ENCODE measurements at regions not wholly inside any gene's neighbourhood (a gene's known extent, or its start where the extent isn't known, plus 50 kb on each side); places are given as distances from the start of the nearest gene placed in this dataset.

- H3K4me3 ChIP-seq, result no peak overlapping the region
- no peak overlapping the region for H3K27ac ChIP-seq
- H3K9ac ChIP-seq (ENCODE audit: insufficient read length), result no peak overlapping the region
- H3K36me3 ChIP-seq (ENCODE audit: insufficient read depth, low read length), result no peaks in the 10 kb centered on the region
- no peaks in the 10 kb centered on the region for H3K9me3 ChIP-seq (ENCODE audit: low read depth, low read length)
- no peak for TF ChIP-seq POLR2AphosphoS5 (IDR thresholded peaks at IDR 0.05; ENCODE audit: borderline replicate concordance, low read depth, low read length)
- TF ChIP-seq FOXP2 (optimal IDR thresholded peaks at IDR 0.05; ENCODE audit: control extremely low read depth, extremely low read length, insufficient read depth), result no peak
- TF ChIP-seq EZH2 (IDR thresholded peaks at IDR 0.05), result no peak
- no peak for DNase-seq (ENCODE audit: low read depth, low spot score)
Observed at GRCh38 chr5:73233461-73234203, 60.6 kb downstream of the TMEM174 start.

DNA sequence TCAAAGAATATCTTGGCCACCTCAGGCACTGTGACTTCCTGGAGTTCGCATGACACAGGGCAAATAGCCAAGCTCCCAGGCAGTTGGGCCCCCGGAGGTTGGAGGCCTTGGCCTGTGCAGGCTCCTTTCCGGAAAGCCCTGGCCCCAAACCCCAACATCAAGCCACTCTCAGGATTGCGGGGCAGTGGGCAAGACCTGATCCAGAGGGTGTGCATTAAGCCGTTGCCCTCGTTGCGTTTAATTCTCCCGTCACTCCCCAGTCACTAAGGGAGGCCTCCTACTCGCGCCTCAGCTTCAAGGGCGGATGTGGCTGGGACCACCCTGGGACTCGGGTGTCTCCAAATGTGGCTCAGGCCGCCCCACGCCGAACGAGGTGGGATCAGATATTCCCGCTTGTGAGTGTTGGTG, 60.1 kb downstream of the TMEM174 start:
- Histone ChIP-seq H3K9ac (ENCODE audit: insufficient read length) (no peak overlapping the region), H3K4me3 (no peak overlapping the region), H3K36me3 (ENCODE audit: insufficient read depth, low read length) (no peaks in the 10 kb centered on the region), H3K9me3 (ENCODE audit: low read depth, low read length) (no peaks in the 10 kb centered on the region), H3K27ac (no peak overlapping the region)
- DNase-seq (ENCODE audit: low read depth, low spot score), result no peak
- TF ChIP-seq EZH2 (IDR thresholded peaks at IDR 0.05), result no peak
- TF ChIP-seq FOXP2 (optimal IDR thresholded peaks at IDR 0.05; ENCODE audit: control extremely low read depth, extremely low read length, insufficient read depth), result no peak
- TF ChIP-seq POLR2AphosphoS5 (IDR thresholded peaks at IDR 0.05; ENCODE audit: borderline replicate concordance, low read depth, low read length), result no peak

DNA sequence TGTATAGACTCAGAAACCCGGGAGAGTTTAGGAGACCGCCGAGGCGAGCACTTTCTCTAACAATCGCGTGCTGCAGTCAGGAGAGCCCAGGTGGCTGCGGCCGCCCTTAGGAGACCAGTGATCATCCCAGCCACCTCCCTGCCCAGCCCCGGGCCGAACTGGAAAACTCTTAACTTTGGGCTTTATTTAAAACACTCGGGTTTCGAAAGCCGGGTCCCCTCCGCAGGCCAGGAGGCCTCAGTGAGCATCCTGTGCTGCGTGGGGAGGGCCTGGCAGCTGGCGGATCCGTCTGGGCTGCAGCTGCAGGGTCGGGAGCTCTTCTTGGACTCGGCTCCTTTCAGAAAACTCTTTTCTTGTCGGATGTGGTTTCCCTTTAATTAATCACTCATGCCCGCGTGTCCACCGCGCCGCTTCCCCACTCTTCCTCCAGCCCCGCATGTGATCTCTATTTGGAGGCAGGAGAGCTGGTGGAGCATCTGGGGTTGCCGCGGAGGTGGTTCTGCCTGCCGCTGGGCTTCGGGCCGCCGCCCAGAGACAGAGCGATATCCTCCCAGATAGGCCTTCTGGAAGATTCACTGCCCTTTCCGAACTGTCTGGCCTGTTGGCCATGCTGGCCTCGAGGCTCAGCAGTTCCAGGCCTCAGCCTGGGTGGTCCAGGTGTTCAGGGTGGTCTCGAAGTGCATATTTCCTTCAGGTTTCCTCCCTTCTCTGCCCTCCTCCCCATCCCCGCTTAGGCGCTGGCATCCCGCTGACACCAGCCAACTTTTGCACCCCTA, 59.5 kb downstream of the TMEM174 start:
- Histone ChIP-seq H3K9me3 (ENCODE audit: low read depth, low read length) (no peaks in the 10 kb centered on the region), H3K36me3 (ENCODE audit: insufficient read depth, low read length) (no peaks in the 10 kb centered on the region), H3K27ac (no peak overlapping the region), H3K9ac (ENCODE audit: insufficient read length) (no peak overlapping the region), H3K4me3 (no peak overlapping the region)
- no peak for TF ChIP-seq POLR2AphosphoS5 (IDR thresholded peaks at IDR 0.05; ENCODE audit: borderline replicate concordance, low read depth, low read length)
- TF ChIP-seq EZH2 (IDR thresholded peaks at IDR 0.05), result no peak
- no peak for TF ChIP-seq FOXP2 (optimal IDR thresholded peaks at IDR 0.05; ENCODE audit: control extremely low read depth, extremely low read length, insufficient read depth)
- DNase-seq (ENCODE audit: low read depth, low spot score), result no peak

DNA sequence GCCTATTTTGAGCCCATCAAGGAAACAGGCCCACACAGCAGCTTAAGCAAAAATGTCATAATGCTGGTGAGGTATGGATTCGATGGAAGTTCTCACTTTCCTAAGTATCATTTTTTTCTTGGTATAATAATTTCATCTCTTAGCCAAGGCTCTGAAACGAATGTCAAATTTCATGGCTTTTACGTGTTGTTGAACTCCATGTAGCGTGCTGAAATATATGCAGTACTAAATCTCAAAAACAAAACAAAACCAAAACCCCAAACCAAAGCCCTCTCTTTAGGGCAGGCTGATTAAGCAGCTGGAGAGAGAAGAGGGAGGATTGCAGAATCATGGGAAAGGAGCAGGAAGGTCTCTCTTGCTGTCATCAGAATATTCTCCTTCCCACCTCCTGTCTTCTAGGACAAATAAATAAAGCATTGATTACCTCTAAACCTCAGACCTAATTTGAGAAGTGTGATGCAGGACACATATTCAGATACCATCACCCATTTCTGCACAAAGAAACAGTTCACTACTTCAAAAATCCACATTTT, 58.3 kb downstream of the TMEM174 start:
- Histone ChIP-seq H3K4me3 (no peak overlapping the region), H3K36me3 (ENCODE audit: insufficient read depth, low read length) (no peaks in the 10 kb centered on the region), H3K27ac (no peak overlapping the region), H3K9me3 (ENCODE audit: low read depth, low read length) (no peaks in the 10 kb centered on the region), H3K9ac (ENCODE audit: insufficient read length) (no peak overlapping the region)
- TF ChIP-seq EZH2 (IDR thresholded peaks at IDR 0.05) (no peak), FOXP2 (optimal IDR thresholded peaks at IDR 0.05; ENCODE audit: control extremely low read depth, extremely low read length, insufficient read depth) (no peak)
- no peak for DNase-seq (ENCODE audit: low read depth, low spot score)

- no peak overlapping the region for H3K4me3 ChIP-seq
- no peak overlapping the region for H3K27ac ChIP-seq
- H3K36me3 ChIP-seq (ENCODE audit: insufficient read depth, low read length), result no peaks in the 10 kb centered on the region
- H3K9me3 ChIP-seq (ENCODE audit: low read depth, low read length), result no peaks in the 10 kb centered on the region
- H3K9ac ChIP-seq (ENCODE audit: insufficient read length), result no peak overlapping the region
- no peak for TF ChIP-seq POLR2AphosphoS5 (IDR thresholded peaks at IDR 0.05; ENCODE audit: borderline replicate concordance, low read depth, low read length)
- no peak for TF ChIP-seq EZH2 (IDR thresholded peaks at IDR 0.05)
- TF ChIP-seq FOXP2 (optimal IDR thresholded peaks at IDR 0.05; ENCODE audit: control extremely low read depth, extremely low read length, insufficient read depth), result no peak
- DNase-seq (ENCODE audit: low read depth, low spot score), result no peak
Observed at GRCh38 chr5:73230264-73231245, 57.6 kb downstream of the TMEM174 start.

DNA sequence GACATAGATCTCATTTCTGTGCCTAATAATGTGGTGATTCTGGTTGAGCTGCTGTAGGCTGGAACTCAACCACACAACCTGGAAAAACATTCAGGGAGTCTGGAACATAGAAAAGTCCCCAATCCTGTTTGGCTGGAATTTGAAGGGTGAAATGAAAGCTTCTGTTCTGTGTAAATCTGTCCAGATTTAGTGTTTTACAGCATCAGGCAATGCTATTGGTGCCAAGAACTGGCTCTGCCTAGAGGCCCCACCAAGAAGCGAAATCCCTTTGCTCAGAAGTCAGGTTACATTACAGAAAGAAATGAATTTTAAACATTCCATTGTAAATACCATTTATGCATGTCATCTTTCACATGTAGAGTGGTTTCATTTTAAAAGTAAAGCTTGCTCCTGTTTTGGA, 56.3 kb downstream of the TMEM174 start:
- Histone ChIP-seq H3K9me3 (ENCODE audit: low read depth, low read length) (no peaks in the 10 kb centered on the region), H3K36me3 (ENCODE audit: insufficient read depth, low read length) (no peaks in the 10 kb centered on the region), H3K9ac (ENCODE audit: insufficient read length) (no peak overlapping the region), H3K27ac (no peak overlapping the region), H3K4me3 (no peak overlapping the region)
- TF ChIP-seq POLR2AphosphoS5 (IDR thresholded peaks at IDR 0.05; ENCODE audit: borderline replicate concordance, low read depth, low read length) (no peak), FOXP2 (optimal IDR thresholded peaks at IDR 0.05; ENCODE audit: control extremely low read depth, extremely low read length, insufficient read depth) (no peak)
- DNase-seq (ENCODE audit: low read depth, low spot score), result no peak

DNA sequence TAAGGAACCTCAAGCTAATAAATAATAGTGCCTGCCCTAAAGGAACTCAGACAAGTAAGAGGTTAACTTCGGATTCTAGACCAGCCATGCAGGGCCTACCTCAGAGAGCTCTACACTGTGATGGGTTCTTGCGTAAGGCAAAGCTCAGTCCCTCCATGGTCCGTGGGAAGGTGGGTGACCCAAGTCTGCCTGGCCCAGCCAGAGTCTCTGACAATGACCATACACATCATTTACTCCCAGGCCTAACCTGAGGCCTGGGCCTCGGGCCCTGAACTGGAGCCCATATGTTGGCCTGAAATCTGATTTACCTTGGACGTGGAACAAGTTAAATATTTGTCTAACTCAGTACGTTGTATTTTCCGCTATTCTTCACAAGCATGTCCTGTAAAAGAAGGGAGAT, 55.1 kb downstream of the TMEM174 start:
- TF ChIP-seq POLR2AphosphoS5 (IDR thresholded peaks at IDR 0.05; ENCODE audit: borderline replicate concordance, low read depth, low read length), result no peak
- no peak for TF ChIP-seq EZH2 (IDR thresholded peaks at IDR 0.05)
- TF ChIP-seq FOXP2 (optimal IDR thresholded peaks at IDR 0.05; ENCODE audit: control extremely low read depth, extremely low read length, insufficient read depth), result no peak
- Histone ChIP-seq H3K9ac (ENCODE audit: insufficient read length) (no peak overlapping the region), H3K36me3 (ENCODE audit: insufficient read depth, low read length) (no peaks in the 10 kb centered on the region), H3K4me3 (no peak overlapping the region), H3K9me3 (ENCODE audit: low read depth, low read length) (no peaks in the 10 kb centered on the region), H3K27ac (no peak overlapping the region)
- no peak for DNase-seq (ENCODE audit: low read depth, low spot score)
